Naive B cell (primary cell): ENCODE measurements at regions not wholly inside any gene's neighbourhood (a gene's known extent, or its start where the extent isn't known, plus 50 kb on each side); places are given as distances from the start of the nearest gene placed in this dataset.

Experiments used
- ATAC-seq, 2 donors: fragments of 150-1000 bp; cut with Tn5 transposase; 2 replicates each; pipeline ENCODE4 v1.10.0; 2021; ENCODE audit warnings: low read depth in 2 of 2, mild to moderate bottlenecking in 2 of 2, moderate library complexity in 2 of 2
- DNase-seq: peaks from one replicate; pipeline ENCODE4 v3.0.0; 2022
- H3K27ac Mint-ChIP-seq, 6 donors: one replicate each; pipeline ENCODE4 v1.8.0; 2020 to 2022; ENCODE audit warnings: mild to moderate bottlenecking in 6 of 6, mixed read lengths in 6 of 6, moderate library complexity in 5 of 6, inconsistent platforms in 2 of 6
- H3K27me3 Mint-ChIP-seq, 3 donors: one replicate each; pipeline ENCODE4 v1.8.0; 2021 to 2022; ENCODE audit warnings: mixed read lengths in 3 of 3, mild to moderate bottlenecking in 1 of 3
- H3K36me3 Mint-ChIP-seq, 2 donors: one replicate each; pipeline ENCODE4 v1.8.0; 2020 to 2022; ENCODE audit warnings: mixed read lengths in 2 of 2, inconsistent platforms in 1 of 2, mild to moderate bottlenecking in 1 of 2
- H3K4me1 Mint-ChIP-seq, 3 donors: one replicate each; pipeline ENCODE4 v1.8.0; 2020 to 2022; ENCODE audit warnings: mixed read lengths in 3 of 3, inconsistent platforms in 1 of 3, mild to moderate bottlenecking in 1 of 3, moderate library complexity in 1 of 3
- H3K4me3 Mint-ChIP-seq, 8 donors: one replicate each; pipeline ENCODE4 v1.8.0; 2020 to 2022; ENCODE audit warnings: mild to moderate bottlenecking in 8 of 8, mixed read lengths in 8 of 8, moderate library complexity in 8 of 8, inconsistent platforms in 2 of 8
- H3K9me3 Mint-ChIP-seq, 7 donors: one replicate each; pipeline ENCODE4 v1.8.0; 2020 to 2022; ENCODE audit warnings: mixed read lengths in 7 of 7, mild to moderate bottlenecking in 5 of 7, inconsistent platforms in 2 of 7, moderate library complexity in 1 of 7

DNA sequence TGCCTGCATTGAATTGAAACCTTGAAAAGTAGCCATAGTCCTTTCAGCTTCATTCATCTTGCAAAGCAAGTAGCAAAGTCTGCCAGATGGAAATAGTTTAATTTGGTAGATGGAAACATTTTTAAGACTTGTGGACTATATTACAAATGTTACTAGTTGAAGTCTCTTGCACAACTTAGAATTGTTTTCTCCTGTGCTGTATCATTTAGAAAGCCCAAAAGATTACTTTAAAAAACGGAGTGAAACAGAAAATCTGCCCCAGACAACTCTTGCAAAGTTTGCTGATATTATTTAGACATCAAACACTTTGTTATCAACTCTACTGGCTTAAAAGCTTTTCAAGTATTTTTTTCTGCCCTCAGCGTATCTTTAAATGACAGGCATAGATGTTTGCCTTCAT is 335.0 kb downstream of the RPRM start:
- ATAC-seq (no peak), DNase-seq (no peak)
- peaks cover 0 to 13% (median 1%) of the 10 kb centered on the region in 7 donors for H3K9me3 Mint-ChIP-seq
- H3K36me3 Mint-ChIP-seq = no peaks in the 10 kb centered on the region
- H3K27me3 Mint-ChIP-seq = no peaks in the 10 kb centered on the region
- no peak overlapping the region for H3K4me3 Mint-ChIP-seq
- no peaks in the 10 kb centered on the region for H3K4me1 Mint-ChIP-seq
- no peak overlapping the region for H3K27ac Mint-ChIP-seq

DNA sequence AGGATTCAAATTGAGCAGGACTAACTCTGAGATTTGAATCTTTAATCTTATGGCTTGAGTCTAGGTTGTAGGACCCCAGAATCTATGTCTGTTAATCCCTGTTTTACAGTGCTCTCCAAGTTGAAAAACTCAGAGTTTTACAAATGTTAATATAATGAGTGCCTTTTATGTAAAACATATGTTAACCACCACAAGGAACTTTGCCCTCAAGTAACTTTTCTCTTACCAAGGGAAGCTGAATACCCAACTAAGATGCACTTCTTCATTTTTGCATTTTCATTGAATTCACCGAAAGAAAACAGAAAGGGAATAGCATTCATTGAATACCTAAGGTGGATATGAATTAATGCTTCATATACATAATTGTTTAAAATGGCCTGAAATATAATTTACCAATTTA is 338.1 kb downstream of the RPRM start:
- Mint-ChIP-seq H3K4me1 (no peaks in the 10 kb centered on the region), H3K27me3 (no peaks in the 10 kb centered on the region), H3K4me3 (no peak overlapping the region), H3K27ac (no peak overlapping the region), H3K36me3 (no peaks in the 10 kb centered on the region), H3K9me3 (peaks cover 0 to 13% (median 4%) of the 10 kb centered on the region in 7 donors)
- no peak for ATAC-seq
- DNase-seq = no peak

DNA sequence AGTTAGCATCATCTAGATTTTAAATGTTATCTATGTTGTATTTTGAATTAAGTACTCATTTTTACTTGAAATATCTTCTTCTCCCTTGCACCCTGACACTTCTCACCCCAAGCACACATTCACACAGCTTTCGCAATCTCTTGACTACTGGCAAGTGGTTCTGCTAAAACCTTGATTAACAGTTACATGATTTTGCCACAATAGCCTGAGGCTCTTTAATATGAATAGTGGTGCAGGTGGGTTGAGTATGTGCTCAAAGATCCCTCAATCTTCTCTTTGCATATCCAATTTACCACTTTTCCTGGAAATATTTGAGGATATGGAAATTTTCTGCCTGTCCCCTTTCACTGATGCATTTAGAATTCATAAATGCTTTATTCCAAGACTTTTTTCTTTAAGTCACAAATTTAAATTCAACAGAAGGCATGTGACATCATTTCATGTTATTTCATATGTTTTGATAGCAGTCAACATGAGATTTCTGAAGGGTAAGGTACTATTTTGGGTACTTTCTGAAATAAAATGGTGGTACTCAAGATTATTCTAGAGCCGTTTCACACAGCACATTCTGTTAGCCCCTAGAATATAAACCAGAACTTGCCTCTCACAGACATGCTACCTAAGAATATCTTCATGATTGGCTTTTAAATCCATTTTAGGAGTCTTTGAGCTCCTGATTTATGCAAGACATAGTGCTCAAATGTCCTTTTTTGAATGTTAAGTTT is 339.7 kb downstream of the RPRM start:
- ATAC-seq (no peak), DNase-seq (no peak)
- no peaks in the 10 kb centered on the region for H3K36me3 Mint-ChIP-seq
- H3K4me1 Mint-ChIP-seq = no peaks in the 10 kb centered on the region
- H3K27me3 Mint-ChIP-seq = no peaks in the 10 kb centered on the region
- no peak overlapping the region for H3K27ac Mint-ChIP-seq
- no peak overlapping the region for H3K4me3 Mint-ChIP-seq
- peaks cover 0 to 14% (median 4%) of the 10 kb centered on the region in 7 donors for H3K9me3 Mint-ChIP-seq

DNA sequence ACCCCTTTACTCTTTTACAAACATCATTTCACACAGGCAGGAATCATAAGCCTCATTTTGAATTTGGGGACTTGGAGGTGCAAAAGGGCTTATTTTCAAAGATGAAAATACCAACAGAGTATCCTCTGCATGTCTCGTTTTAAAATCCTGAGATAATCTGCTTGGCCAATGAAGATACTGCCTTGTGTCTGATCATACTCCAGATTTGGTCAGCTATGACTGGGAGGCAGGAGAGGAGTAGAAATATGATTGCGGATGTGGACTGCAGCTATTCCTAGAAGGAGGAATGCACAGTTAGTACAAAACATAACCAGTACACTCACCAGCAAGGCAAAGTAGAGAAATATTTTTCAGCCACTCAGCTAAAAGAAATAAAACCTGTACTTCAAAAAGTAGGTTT is 342.3 kb downstream of the RPRM start:
- Mint-ChIP-seq H3K27ac (peak overlapping the region in 1 of 6 donors; percentile 59), H3K27me3 (no peaks in the 10 kb centered on the region), H3K4me3 (no peak overlapping the region), H3K36me3 (no peaks in the 10 kb centered on the region), H3K4me1 (no peaks in the 10 kb centered on the region), H3K9me3 (peaks cover 0 to 9% (median 4%) of the 10 kb centered on the region in 7 donors)
- no peak for ATAC-seq
- no peak for DNase-seq

DNA sequence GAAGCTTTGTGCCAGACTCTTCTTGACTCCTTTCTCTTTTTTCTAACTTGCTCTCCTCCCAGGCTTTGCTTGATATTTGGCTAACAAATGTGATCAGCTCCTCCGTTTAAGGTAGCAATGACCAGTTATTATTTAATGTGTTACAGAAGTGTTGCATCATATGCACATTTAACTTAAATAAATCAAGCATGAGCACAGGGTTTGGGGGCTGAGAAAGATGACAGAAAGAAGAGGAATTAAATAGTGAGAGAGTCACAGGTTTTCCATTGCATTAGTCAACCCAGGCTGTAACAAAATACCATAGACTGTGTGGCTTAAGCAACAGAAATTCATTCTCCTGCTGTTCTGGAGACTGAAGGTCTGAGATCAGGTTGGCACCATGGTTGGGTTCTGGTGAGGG is 343.8 kb downstream of the RPRM start:
- DNase-seq (no peak), ATAC-seq (no peak)
- Mint-ChIP-seq H3K4me3 (peak overlapping the region in 1 of 8 donors; percentile 53), H3K27ac (no peak overlapping the region), H3K27me3 (no peaks in the 10 kb centered on the region), H3K4me1 (no peaks in the 10 kb centered on the region), H3K36me3 (no peaks in the 10 kb centered on the region), H3K9me3 (peaks cover 0 to 15% (median 5%) of the 10 kb centered on the region in 7 donors)

DNA sequence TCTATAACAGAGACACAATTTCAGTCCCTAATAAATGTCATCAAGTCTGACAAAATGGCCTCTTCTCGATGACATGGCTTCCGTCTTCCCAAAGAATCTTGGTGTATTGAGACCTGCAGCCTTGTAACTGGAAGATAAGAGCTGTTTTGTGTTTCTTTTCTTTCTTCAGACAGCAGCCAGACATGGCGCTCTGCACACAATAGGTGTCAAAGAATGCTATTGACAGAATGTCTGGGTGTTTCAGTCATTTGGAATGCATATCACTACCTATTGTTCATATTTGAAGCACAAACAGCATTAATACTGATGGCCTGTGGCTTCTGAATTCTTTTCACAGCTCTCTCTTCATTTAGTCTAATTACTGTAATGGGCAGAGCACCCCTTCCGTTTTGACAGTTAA is 344.8 kb downstream of the RPRM start:
- H3K27ac Mint-ChIP-seq = no peak overlapping the region
- H3K27me3 Mint-ChIP-seq = no peaks in the 10 kb centered on the region
- peaks cover 0 to 10% (median 5%) of the 10 kb centered on the region in 7 donors for H3K9me3 Mint-ChIP-seq
- DNase-seq = no peak
- H3K4me3 Mint-ChIP-seq = no peak overlapping the region
- no peaks in the 10 kb centered on the region for H3K4me1 Mint-ChIP-seq
- ATAC-seq = no peak
- no peaks in the 10 kb centered on the region for H3K36me3 Mint-ChIP-seq

DNA sequence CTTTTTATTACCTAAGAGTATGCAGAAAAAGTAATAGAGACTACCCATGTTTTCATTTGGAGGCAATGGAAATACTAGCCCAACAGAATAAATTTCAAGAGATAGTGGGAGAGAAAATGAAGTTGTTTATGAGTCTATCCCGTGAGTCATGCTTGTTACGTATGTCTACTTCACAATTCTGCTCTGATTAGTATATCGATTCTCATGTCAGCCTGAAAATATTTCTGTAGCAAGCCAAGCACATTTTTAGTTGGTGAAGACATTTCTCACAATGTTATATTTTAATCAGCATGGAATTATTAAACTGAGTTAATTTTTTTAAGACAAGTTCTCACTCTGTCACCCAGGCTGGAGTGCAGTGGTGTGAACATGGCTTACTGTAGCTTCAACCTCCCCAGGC is 346.1 kb downstream of the RPRM start:
- H3K36me3 Mint-ChIP-seq = no peaks in the 10 kb centered on the region
- H3K9me3 Mint-ChIP-seq = peaks cover 0 to 10% (median 5%) of the 10 kb centered on the region in 7 donors
- H3K4me3 Mint-ChIP-seq = no peak overlapping the region
- no peak for ATAC-seq
- no peak for DNase-seq
- no peaks in the 10 kb centered on the region for H3K27me3 Mint-ChIP-seq
- no peaks in the 10 kb centered on the region for H3K4me1 Mint-ChIP-seq
- no peak overlapping the region for H3K27ac Mint-ChIP-seq

DNA sequence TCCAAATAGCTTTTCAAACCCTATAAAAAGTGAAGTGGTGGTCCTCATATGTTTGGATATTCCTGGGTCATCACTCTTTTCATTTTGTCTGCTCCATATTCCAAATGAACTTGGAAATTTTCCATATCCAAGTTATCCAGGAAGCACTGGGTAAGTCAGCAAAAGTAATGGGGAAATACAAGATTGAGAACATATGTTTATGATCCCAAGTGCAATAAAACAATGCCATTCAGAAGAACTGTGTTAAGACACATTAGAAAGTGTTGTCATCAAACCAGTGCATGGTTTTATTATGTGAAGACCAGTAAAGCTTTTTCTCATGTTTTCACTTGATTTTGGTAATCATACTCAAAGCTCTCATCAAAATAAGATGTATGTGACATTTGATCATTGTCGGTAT is 363.4 kb downstream of the RPRM start:
- Mint-ChIP-seq H3K4me3 (no peak overlapping the region), H3K27ac (no peak overlapping the region), H3K9me3 (peaks cover 0 to 9% (median 2%) of the 10 kb centered on the region in 7 donors), H3K36me3 (no peaks in the 10 kb centered on the region), H3K4me1 (no peaks in the 10 kb centered on the region), H3K27me3 (no peaks in the 10 kb centered on the region)
- ATAC-seq (no peak), DNase-seq (no peak)

DNA sequence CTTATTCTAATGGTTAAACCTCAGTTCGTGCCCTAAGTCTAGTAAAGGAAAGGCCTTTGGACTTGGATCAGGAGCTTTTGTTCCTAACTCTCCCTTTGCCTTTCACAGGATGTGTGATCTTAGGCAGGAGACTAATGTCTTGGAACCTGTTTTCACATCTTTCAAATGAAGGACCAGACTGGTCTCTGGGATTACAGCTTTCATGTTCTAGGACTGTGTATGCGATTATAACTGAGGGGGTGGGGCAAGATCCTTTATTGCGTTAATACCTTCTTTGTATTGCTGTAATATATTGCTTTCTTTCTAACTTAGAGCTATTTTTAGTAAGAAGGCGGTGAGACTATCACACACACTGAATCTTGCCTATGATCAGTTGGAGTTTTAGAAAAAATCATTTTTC is 368.1 kb downstream of the RPRM start:
- DNase-seq (no peak), ATAC-seq (no peak)
- no peaks in the 10 kb centered on the region for H3K9me3 Mint-ChIP-seq
- H3K4me1 Mint-ChIP-seq = no peaks in the 10 kb centered on the region
- H3K27ac Mint-ChIP-seq = no peak overlapping the region
- no peak overlapping the region for H3K4me3 Mint-ChIP-seq
- H3K36me3 Mint-ChIP-seq = no peaks in the 10 kb centered on the region
- peaks cover 0 to 4% (median 0%) of the 10 kb centered on the region in 3 donors for H3K27me3 Mint-ChIP-seq

- Mint-ChIP-seq H3K4me1 (no peaks in the 10 kb centered on the region), H3K9me3 (no peaks in the 10 kb centered on the region), H3K36me3 (no peaks in the 10 kb centered on the region), H3K27ac (no peak overlapping the region), H3K4me3 (no peak overlapping the region), H3K27me3 (peaks cover 0 to 4% (median 0%) of the 10 kb centered on the region in 3 donors)
- DNase-seq (no peak), ATAC-seq (no peak)
Measured at GRCh38 chr2:153109793-153110192, 368.8 kb downstream of the RPRM start.

- no peak for DNase-seq
- Mint-ChIP-seq H3K4me3 (no peak overlapping the region), H3K9me3 (peaks cover 0 to 2% (median 0%) of the 10 kb centered on the region in 7 donors), H3K27ac (no peak overlapping the region), H3K4me1 (no peaks in the 10 kb centered on the region), H3K36me3 (no peaks in the 10 kb centered on the region), H3K27me3 (peaks cover 0 to 4% (median 0%) of the 10 kb centered on the region in 3 donors)
- ATAC-seq = no peak
Measured at GRCh38 chr2:153106802-153107477, 371.6 kb downstream of the RPRM start.

DNA sequence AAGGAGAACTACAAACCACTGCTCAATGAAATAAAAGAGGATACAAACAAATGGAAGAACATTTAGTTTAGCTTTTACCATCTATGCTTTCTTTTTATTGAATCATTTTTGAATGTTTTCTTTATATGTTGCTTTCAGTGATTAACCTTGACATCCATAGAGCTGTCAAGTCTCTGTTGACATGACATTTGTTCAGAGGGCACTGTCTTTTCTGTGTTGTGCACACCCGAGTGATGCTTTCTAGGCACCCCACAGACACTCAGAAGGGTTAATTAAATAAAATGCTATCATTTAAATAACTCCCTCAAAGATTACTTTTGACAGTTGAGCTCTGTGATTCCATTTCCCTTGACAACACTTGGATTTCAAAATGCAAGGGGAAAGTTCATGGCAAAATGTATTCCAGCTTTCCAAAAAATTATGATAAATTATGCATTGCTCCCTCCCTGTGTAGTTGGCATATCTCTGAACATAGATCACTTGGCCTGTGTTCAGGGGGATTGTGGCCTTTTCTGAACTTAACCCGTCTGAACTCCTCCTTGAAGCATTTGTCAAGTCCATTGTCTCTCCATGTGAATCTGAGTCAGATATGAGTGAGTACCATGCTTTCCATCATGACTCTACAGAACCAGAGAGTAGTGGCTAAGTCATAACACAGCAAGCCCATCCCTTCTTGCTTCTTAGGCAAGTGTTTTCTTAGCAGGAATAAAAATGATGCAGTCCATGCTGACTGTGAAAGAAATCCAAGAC is 372.6 kb downstream of the RPRM start:
- no peak for DNase-seq

GRCh38 chr2:153101187-153101586 is 377.4 kb downstream of the RPRM start:
- Mint-ChIP-seq H3K4me1 (no peaks in the 10 kb centered on the region), H3K27me3 (peaks cover 0 to 2% (median 0%) of the 10 kb centered on the region in 3 donors), H3K36me3 (no peaks in the 10 kb centered on the region), H3K27ac (no peak overlapping the region), H3K4me3 (no peak overlapping the region), H3K9me3 (peaks cover 0 to 5% (median 0%) of the 10 kb centered on the region in 7 donors)
- DNase-seq (no peak), ATAC-seq (no peak)

More for the DNA sequence above, 372.6 kb downstream of the RPRM start:
- H3K9me3 Mint-ChIP-seq = peaks cover 0 to 2% (median 0%) of the 10 kb centered on the region in 7 donors
- ATAC-seq = no peak
- H3K27ac Mint-ChIP-seq = no peak overlapping the region
- H3K36me3 Mint-ChIP-seq = no peaks in the 10 kb centered on the region
- peaks cover 0 to 4% (median 0%) of the 10 kb centered on the region in 3 donors for H3K27me3 Mint-ChIP-seq
- H3K4me3 Mint-ChIP-seq = no peak overlapping the region
- H3K4me1 Mint-ChIP-seq = no peaks in the 10 kb centered on the region

- no peak for DNase-seq
- no peaks in the 10 kb centered on the region for H3K4me1 Mint-ChIP-seq
- no peak overlapping the region for H3K4me3 Mint-ChIP-seq
- H3K9me3 Mint-ChIP-seq = peaks cover 0 to 5% (median 0%) of the 10 kb centered on the region in 7 donors
- H3K36me3 Mint-ChIP-seq = no peaks in the 10 kb centered on the region
- ATAC-seq = no peak
- no peak overlapping the region for H3K27ac Mint-ChIP-seq
- H3K27me3 Mint-ChIP-seq = no peaks in the 10 kb centered on the region
Measured at GRCh38 chr2:153100151-153100550, 378.4 kb downstream of the RPRM start.
